ENCODE measurements at regions not wholly inside any gene's neighbourhood (a gene's known extent, or its start where the extent isn't known, plus 50 kb on each side); places are given as distances from the start of the nearest gene placed in this dataset.

DNA sequence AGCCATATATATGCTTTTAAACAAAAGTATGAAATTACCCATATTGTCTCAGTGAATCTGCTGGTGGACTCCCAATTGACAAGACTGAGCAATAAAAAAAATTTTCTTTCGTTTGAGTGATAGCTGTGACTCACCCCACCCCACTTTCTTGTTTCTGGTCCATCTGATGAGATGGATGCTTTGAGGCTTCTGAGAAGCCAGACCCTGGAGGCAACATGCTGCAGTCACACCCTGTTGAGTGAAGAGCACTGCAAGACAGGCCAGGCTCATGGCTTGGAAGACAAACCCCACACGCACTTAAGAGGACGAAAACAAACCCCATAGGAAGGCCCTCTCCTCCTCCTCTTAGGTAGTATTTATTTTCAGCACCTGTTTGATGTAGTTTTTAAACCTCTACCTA, 276.0 kb upstream of the TTC14 start:
- no peaks in the 10 kb centered on the region for H3K9me3 Mint-ChIP-seq (ENCODE audit: unreplicated experiment)
- H3K36me3 Mint-ChIP-seq (ENCODE audit: insufficient read depth, unreplicated experiment), result no peaks in the 10 kb centered on the region
- BruUV-seq (replicated peaks), result no TSS peak
- no peaks in the 10 kb centered on the region for H3K27me3 Mint-ChIP-seq (ENCODE audit: insufficient read depth, unreplicated experiment)
- no peak overlapping the region for H3K4me3 Mint-ChIP-seq (ENCODE audit: unreplicated experiment)
- ChIA-PET POLR2A (interaction anchor here (0.6 kb wide), 1 partner anchor 53 kb away, joined by 3 read pairs; no protein-coding TSS in a partner anchor), CTCF (no interaction called here)
- intact Hi-C loops (cut with micrococcal nuclease), result no loop called here
- H3K27ac Mint-ChIP-seq (ENCODE audit: low read depth, unreplicated experiment), result no peak overlapping the region
- TF ChIP-seq, protein P1, sequence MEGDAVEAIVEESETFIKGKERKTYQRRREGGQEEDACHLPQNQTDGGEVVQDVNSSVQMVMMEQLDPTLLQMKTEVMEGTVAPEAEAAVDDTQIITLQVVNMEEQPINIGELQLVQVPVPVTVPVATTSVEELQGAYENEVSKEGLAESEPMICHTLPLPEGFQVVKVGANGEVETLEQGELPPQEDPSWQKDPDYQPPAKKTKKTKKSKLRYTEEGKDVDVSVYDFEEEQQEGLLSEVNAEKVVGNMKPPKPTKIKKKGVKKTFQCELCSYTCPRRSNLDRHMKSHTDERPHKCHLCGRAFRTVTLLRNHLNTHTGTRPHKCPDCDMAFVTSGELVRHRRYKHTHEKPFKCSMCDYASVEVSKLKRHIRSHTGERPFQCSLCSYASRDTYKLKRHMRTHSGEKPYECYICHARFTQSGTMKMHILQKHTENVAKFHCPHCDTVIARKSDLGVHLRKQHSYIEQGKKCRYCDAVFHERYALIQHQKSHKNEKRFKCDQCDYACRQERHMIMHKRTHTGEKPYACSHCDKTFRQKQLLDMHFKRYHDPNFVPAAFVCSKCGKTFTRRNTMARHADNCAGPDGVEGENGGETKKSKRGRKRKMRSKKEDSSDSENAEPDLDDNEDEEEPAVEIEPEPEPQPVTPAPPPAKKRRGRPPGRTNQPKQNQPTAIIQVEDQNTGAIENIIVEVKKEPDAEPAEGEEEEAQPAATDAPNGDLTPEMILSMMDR (IDR thresholded peaks at IDR 0.05; ENCODE audit: unreplicated experiment), result no peak
- no peaks in the 10 kb centered on the region for H3K4me1 Mint-ChIP-seq (ENCODE audit: insufficient read depth, unreplicated experiment)
- no peak for DNase-seq (ENCODE audit: unreplicated experiment)

GRCh38 chr3:180329187-180329586, 272.8 kb upstream of the TTC14 start:
- TF ChIP-seq, protein P1 (IDR thresholded peaks at IDR 0.05; ENCODE audit: unreplicated experiment), result no peak
- no peak for DNase-seq (ENCODE audit: unreplicated experiment)
- POLR2A ChIA-PET, result no interaction called here
- no peak overlapping the region for H3K4me3 Mint-ChIP-seq (ENCODE audit: unreplicated experiment)
- H3K4me1 Mint-ChIP-seq (ENCODE audit: insufficient read depth, unreplicated experiment), result no peaks in the 10 kb centered on the region
- H3K27ac Mint-ChIP-seq (ENCODE audit: low read depth, unreplicated experiment), result no peak overlapping the region
- CTCF ChIA-PET, result no interaction called here
- H3K9me3 Mint-ChIP-seq (ENCODE audit: unreplicated experiment), result no peaks in the 10 kb centered on the region
- intact Hi-C loops (cut with micrococcal nuclease), result no loop called here
- BruUV-seq (replicated peaks), result no TSS peak
- no peaks in the 10 kb centered on the region for H3K27me3 Mint-ChIP-seq (ENCODE audit: insufficient read depth, unreplicated experiment)
- no peaks in the 10 kb centered on the region for H3K36me3 Mint-ChIP-seq (ENCODE audit: insufficient read depth, unreplicated experiment)

DNA sequence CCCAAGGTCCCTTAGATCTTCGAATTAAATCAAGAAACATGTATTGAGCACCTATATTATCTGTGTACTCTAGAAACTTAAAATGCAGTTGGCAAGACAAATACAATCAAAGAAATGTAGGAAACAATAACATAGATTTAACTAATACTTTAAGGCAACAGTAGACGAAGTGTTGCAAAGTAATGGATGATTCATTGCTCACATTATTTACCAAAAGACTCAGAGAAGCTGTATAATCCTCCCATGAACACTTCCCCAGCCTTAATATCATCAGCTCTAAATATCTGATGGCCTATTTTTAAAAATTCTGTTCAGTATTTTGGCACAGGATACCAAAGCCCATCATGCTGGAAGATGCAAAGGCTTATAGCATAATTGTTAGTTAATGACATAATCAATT, 272.1 kb upstream of the TTC14 start:
- ChIA-PET CTCF (no interaction called here), POLR2A (no interaction called here)
- H3K9me3 Mint-ChIP-seq (ENCODE audit: unreplicated experiment), result no peaks in the 10 kb centered on the region
- H3K4me1 Mint-ChIP-seq (ENCODE audit: insufficient read depth, unreplicated experiment), result no peaks in the 10 kb centered on the region
- TF ChIP-seq, protein P1 (IDR thresholded peaks at IDR 0.05; ENCODE audit: unreplicated experiment), result no peak
- no peaks in the 10 kb centered on the region for H3K27me3 Mint-ChIP-seq (ENCODE audit: insufficient read depth, unreplicated experiment)
- BruUV-seq (replicated peaks), result no TSS peak
- DNase-seq (ENCODE audit: unreplicated experiment), result no peak
- no peaks in the 10 kb centered on the region for H3K36me3 Mint-ChIP-seq (ENCODE audit: insufficient read depth, unreplicated experiment)
- H3K27ac Mint-ChIP-seq (ENCODE audit: low read depth, unreplicated experiment), result no peak overlapping the region
- no peak overlapping the region for H3K4me3 Mint-ChIP-seq (ENCODE audit: unreplicated experiment)
- intact Hi-C loops (cut with micrococcal nuclease), result no loop called here

DNA sequence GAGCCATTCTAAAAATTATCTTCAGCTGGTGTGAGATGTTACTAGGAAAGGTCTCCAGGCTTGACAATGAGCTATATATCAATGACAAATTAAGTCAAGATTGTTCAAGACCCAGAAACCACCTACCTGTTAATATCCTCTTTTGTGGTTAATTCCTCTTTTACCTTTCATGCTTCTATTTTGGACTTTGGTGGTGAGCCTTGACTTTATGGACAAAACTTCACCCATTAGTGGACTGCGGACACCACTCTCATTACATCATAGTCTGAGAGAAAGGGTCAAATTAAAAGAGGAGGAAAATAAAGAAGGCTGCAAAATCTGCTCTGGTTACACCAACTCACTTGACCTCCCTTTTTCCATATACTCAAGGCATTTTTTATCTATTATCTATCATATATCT, 271.5 kb upstream of the TTC14 start:
- intact Hi-C loops (cut with micrococcal nuclease), result no loop called here
- H3K4me1 Mint-ChIP-seq (ENCODE audit: insufficient read depth, unreplicated experiment), result no peaks in the 10 kb centered on the region
- BruUV-seq (replicated peaks), result no TSS peak
- no peak overlapping the region for H3K27ac Mint-ChIP-seq (ENCODE audit: low read depth, unreplicated experiment)
- H3K4me3 Mint-ChIP-seq (ENCODE audit: unreplicated experiment), result no peak overlapping the region
- DNase-seq (ENCODE audit: unreplicated experiment), result no peak
- CTCF ChIA-PET, result interaction anchor here (0.7 to 0.8 kb wide), 2 partner anchors 13 to 162 kb away, joined by 3 read pairs; no protein-coding TSS in a partner anchor
- TF ChIP-seq, protein P1 (IDR thresholded peaks at IDR 0.05; ENCODE audit: unreplicated experiment), result no peak
- POLR2A ChIA-PET, result no interaction called here
- no peaks in the 10 kb centered on the region for H3K9me3 Mint-ChIP-seq (ENCODE audit: unreplicated experiment)
- no peaks in the 10 kb centered on the region for H3K36me3 Mint-ChIP-seq (ENCODE audit: insufficient read depth, unreplicated experiment)
- H3K27me3 Mint-ChIP-seq (ENCODE audit: insufficient read depth, unreplicated experiment), result no peaks in the 10 kb centered on the region

All from MCF 10A (cell line).